ENCODE measurements at regions not wholly inside any gene's neighbourhood (a gene's known extent, or its start where the extent isn't known, plus 50 kb on each side); places are given as distances from the start of the nearest gene placed in this dataset.
A peak's percentile ranks its signal among the peaks of the same experiment; 100 is the strongest.

DNA sequence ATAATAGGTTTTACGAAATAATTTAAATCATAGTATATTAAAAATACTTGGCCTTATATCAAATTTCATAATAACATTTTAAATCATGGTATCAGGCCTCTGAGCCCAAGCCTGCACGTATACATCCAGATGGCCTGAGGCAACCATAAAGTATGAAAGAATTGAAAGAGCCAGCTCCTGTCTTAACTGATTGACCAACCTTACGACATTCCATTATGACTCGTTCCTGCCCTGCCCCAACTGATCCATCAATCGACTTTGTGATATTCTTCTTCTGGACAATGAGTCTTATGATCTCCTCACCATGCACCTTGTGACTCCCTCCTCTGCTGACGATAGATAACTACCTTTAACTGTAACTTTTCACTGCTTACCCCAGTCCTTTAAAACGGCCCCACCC lies 545.0 kb downstream of the MTRR start:
- Mint-ChIP-seq H3K9me3 (no peaks in the 10 kb centered on the region), H3K36me3 (ENCODE audit: low read depth) (peaks cover 2% of the 10 kb centered on the region), H3K27ac (no peak overlapping the region)

DNA sequence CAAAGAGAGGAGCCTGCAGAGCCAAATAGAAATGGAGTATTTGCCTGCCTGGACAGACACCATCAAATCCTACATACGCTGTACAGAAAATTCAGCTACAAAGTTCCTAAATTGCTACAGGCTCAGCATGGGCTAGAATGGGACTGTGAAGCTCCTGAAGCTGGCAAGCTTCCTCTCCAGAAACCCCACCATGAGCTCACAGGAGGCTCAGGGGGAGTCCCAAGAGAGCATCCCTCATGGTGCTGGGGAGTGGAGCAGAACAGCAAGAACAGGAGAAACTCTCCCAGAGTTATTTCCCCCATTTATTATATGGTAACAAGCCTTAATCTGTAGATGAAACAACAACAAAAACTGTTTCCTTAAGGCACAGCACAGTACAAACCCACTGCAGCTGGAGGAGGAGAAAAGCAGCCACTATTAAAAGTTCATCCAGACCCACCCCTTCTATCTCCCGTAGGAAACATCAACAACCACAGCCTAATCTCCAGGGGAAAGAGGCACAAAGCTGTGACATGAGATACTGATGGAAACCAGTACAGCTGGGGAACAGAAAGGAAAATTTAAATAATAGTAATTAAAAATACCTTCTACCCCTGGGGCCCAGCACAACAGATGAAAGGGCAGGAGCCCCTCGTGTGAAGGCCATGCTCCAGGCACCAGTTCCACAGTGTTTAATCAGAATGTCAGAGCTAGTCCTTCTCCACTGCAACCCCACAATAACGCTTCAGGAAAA lies 548.5 kb downstream of the MTRR start:
- no peak overlapping the region for H3K4me3 Mint-ChIP-seq
- H3K36me3 Mint-ChIP-seq (ENCODE audit: low read depth) = peaks cover 2% of the 10 kb centered on the region
- H3K27ac Mint-ChIP-seq = no peak overlapping the region
- H3K4me1 Mint-ChIP-seq = no peaks in the 10 kb centered on the region
- H3K9me3 Mint-ChIP-seq = no peaks in the 10 kb centered on the region
- H3K27me3 Mint-ChIP-seq = peaks cover 3% of the 10 kb centered on the region
- ATAC-seq (no peak), DNase-seq (no peak)

More for the DNA sequence above, 545.0 kb downstream of the MTRR start:
- DNase-seq (no peak), ATAC-seq (no peak)
- H3K27me3 Mint-ChIP-seq = peaks cover 5% of the 10 kb centered on the region
- no peaks in the 10 kb centered on the region for H3K4me1 Mint-ChIP-seq
- H3K4me3 Mint-ChIP-seq = no peak overlapping the region

DNA sequence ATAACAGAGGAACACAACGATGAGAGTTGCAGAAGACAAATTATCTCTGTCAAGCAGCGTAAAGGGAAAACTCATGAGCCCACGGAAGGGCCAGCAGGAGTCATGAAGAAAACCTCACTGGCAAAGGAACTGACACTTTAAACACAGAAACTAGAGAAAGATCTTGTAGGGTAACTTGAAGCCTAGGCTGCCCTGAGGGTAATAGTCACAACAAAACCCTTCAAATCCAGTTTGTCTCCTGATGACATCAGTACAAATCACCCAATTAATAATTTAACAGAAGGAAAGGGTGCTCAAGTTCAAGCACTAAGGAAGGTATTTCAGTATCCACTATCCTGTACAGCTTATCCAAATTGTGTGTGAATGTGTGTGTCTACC lies 549.1 kb downstream of the MTRR start:
- Mint-ChIP-seq H3K4me1 (no peaks in the 10 kb centered on the region), H3K36me3 (ENCODE audit: low read depth) (peaks cover 2% of the 10 kb centered on the region), H3K9me3 (no peaks in the 10 kb centered on the region), H3K27me3 (peaks cover 3% of the 10 kb centered on the region), H3K4me3 (no peak overlapping the region), H3K27ac (no peak overlapping the region)
- no peak for ATAC-seq
- DNase-seq = no peak

DNA sequence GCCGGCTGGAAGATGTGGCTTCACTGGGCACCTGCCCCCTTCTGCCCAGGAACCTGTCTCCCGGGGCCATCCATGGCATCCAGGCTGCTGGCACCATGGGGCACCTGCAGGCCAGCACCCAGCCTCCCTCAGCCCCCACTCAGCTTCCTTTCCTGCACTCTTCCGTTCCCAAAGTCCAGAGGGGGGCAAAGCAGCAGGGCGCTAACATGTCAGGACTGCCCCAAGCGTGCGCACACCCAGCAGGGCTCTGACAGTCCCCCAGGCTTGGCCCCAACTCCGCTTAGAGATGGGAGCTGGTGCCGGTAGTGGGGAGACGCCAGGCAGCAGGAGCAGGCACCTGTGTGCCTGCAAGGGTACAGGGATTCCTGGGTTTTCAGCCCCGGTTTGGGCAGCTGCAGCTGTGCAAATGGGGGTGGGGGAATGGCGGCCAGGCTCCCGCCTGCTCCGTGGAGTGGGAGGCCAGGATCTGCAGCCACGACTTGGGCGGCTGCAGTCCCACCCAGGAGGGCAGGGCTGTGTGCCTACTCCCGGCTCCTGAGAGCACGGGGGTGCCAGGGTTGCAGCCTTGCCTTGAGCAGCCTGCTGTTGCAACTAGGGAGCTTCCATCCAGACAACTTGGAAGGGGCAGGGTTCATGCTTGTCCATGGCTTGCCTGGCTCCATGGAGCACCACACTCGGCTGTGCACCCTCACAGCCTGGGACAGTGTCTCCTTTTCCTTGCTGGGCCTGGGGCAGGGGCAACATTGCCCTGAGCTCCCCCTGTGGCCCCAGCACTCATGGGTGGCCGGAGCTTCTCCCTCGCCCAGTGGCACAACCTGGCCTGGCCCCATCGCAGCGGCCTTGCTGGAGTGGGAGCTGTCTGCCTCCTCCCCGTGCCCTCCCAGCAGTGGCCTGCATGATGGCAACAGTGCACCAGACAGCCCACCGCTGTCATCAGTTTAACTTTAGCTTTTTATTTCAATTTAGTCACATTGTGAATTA lies 561.1 kb downstream of the MTRR start:
- ATAC-seq (no peak), DNase-seq (no peak)
- Mint-ChIP-seq H3K36me3 (ENCODE audit: low read depth) (peaks cover 2% of the 10 kb centered on the region), H3K27me3 (no peaks in the 10 kb centered on the region), H3K4me3 (no peak overlapping the region), H3K27ac (no peak overlapping the region), H3K4me1 (no peaks in the 10 kb centered on the region), H3K9me3 (peaks cover 11% of the 10 kb centered on the region)

DNA sequence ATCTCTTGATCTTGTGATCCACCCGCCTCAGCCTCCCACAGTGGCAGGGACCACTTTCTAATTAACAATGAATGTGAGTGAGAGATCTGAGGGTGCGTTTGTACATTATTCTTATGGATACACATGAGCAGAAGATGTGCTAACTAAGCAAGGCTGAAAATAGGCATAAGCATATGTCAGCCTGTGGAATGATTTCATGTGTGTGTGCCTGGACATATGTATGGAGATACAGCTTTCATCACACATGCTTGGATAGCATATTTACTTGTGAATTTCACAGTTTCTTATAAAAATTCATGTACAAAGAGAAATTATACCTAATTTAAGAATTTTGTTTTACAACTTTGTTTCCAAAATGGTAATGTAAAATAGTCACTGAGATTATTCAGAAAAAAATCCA lies 565.6 kb downstream of the MTRR start:
- H3K4me1 Mint-ChIP-seq = no peaks in the 10 kb centered on the region
- H3K27ac Mint-ChIP-seq = no peak overlapping the region
- no peaks in the 10 kb centered on the region for H3K9me3 Mint-ChIP-seq
- H3K36me3 Mint-ChIP-seq (ENCODE audit: low read depth) = no peaks in the 10 kb centered on the region
- H3K4me3 Mint-ChIP-seq = no peak overlapping the region
- H3K27me3 Mint-ChIP-seq = no peaks in the 10 kb centered on the region
- DNase-seq = no peak
- ATAC-seq = no peak

DNA sequence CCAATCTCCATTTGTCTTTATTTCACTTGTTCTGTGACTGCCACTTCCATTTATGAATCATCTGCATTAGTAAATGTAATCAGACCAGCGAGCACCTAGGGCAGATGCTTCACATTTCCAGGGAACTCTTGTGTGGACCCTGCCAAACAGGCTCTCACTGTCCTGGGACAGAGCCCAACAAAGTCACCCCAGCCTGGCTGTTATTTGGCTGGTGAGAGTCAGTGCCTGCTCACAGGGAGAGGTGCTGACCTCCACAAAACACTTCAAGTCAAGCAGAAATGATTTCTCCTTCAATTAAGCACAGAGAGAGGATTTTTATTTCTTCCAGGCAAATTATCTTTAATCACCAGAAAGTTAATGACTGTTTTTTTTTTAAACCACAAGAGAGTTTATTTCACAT lies 568.0 kb downstream of the MTRR start:
- H3K4me3 Mint-ChIP-seq = no peak overlapping the region
- no peaks in the 10 kb centered on the region for H3K36me3 Mint-ChIP-seq (ENCODE audit: low read depth)
- H3K4me1 Mint-ChIP-seq = no peaks in the 10 kb centered on the region
- ATAC-seq (no peak), DNase-seq (no peak)
- H3K27me3 Mint-ChIP-seq = no peaks in the 10 kb centered on the region
- no peak overlapping the region for H3K27ac Mint-ChIP-seq
- H3K9me3 Mint-ChIP-seq = no peaks in the 10 kb centered on the region

DNA sequence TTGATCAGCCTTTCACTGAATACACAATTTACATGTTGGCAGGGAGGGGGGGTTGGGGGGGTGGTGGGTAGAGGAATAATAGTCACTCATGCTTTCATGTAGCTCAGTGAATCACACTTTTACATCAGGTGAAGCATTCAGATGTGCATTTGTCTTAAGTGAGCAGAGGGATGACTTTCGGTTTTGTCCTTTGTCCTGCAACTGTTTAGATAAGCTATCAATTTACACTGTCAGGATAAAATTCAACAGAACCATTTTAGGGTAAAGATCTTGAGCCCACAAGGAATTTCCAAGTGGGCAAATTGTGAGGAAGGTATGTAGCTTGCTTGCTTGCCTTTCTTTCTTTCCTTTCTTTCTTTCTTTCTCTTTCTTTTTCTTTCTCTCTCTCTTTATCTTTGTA lies 576.2 kb downstream of the MTRR start:
- Mint-ChIP-seq H3K36me3 (ENCODE audit: low read depth) (no peaks in the 10 kb centered on the region), H3K27me3 (no peaks in the 10 kb centered on the region), H3K9me3 (no peaks in the 10 kb centered on the region), H3K4me3 (no peak overlapping the region), H3K4me1 (no peaks in the 10 kb centered on the region), H3K27ac (no peak overlapping the region)
- ATAC-seq (no peak), DNase-seq (no peak)

DNA sequence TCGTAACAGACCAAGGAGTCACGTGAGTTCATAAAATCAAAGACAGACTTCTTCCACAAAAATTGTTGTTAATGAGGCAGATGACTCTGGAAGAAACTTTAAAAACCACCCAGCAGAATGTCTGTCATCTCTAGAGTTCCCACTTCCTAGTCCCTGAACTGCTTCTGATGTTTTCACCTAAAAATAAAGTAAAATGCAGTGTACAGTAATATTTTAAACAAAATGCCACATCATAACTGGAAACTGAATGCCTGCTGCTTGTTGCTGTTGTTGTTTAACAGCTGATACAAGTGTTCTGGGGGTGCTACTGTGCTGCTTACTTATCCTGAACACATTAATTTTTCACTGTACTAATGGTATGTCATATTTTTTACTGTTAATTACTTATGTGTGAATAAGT lies 577.2 kb downstream of the MTRR start:
- no peak for DNase-seq
- Mint-ChIP-seq H3K27me3 (no peaks in the 10 kb centered on the region), H3K4me3 (no peak overlapping the region), H3K4me1 (no peaks in the 10 kb centered on the region), H3K9me3 (no peaks in the 10 kb centered on the region), H3K36me3 (ENCODE audit: low read depth) (no peaks in the 10 kb centered on the region), H3K27ac (no peak overlapping the region)
- ATAC-seq = no peak

DNA sequence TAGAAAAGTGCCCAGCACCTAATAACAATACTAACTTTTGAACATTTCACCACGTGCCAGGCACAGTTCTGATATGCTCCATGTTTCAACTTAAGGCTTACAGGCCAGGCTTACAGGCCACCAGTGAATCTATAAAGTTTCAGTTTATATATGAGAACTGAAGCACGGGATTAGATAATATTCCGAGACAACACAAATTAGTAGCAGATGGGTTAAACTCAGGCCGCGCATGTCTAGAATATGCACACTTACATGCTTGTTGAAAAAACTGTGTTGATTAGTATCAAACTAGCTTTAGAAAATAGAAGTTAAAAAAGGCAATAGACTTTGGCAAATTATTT lies 587.9 kb downstream of the MTRR start:
- Mint-ChIP-seq H3K9me3 (peaks cover 9% of the 10 kb centered on the region), H3K27me3 (no peaks in the 10 kb centered on the region), H3K4me3 (peak overlapping the region; percentile 78), H3K36me3 (ENCODE audit: low read depth) (peaks cover 9% of the 10 kb centered on the region), H3K4me1 (peaks cover 18% of the 10 kb centered on the region), H3K27ac (peak overlapping the region; percentile 85)
- DNase-seq = no peak
- ATAC-seq = no peak

DNA sequence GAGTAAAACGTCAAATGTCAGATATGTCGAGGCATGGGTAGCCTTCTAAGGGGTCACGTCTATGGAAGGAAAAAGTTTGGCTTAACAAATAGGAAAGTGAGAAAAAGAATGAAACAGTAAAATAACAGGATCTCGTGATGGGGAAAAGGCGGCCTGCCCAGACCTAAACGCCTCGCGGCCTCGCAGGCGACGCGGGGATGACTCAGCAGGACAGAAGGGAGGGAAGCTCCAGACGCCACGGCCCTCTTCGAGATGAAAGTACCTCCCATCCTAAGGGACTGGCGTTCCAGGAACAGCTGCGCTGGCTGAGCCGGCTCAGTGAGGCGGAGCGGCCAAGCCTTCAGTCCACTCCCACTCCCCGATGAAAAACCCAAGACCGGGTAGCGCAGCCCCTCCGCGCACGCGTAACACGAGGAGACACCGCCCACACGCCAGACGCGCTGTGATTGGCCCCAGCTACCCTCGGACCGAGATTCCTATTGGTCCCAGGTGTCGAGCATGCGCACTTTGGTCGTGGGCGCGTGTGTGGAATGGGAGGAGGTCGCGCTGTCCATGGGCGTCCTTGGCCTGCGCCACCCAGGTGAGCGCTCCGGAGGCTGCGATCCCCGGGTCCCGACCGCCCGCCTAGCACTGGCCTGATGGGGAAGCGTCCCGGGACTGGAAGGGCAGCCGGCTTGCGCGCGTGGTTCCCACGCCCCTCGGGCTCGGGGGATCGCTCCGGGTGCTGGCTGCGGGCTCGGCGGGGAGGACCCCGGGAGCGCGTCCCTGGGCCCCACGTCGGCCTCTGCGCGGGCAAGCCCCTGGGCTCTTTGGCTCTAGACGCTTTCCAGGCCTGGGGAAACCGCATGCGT lies 588.5 kb downstream of the MTRR start:
- Mint-ChIP-seq H3K27ac (peak overlapping the region; percentile 85), H3K4me1 (peaks cover 18% of the 10 kb centered on the region), H3K9me3 (peaks cover 9% of the 10 kb centered on the region), H3K27me3 (no peaks in the 10 kb centered on the region), H3K36me3 (ENCODE audit: low read depth) (peaks cover 11% of the 10 kb centered on the region), H3K4me3 (peak overlapping the region; percentile 78)
- peak; percentile 82 for DNase-seq
- peak; percentile 91 for ATAC-seq

DNA sequence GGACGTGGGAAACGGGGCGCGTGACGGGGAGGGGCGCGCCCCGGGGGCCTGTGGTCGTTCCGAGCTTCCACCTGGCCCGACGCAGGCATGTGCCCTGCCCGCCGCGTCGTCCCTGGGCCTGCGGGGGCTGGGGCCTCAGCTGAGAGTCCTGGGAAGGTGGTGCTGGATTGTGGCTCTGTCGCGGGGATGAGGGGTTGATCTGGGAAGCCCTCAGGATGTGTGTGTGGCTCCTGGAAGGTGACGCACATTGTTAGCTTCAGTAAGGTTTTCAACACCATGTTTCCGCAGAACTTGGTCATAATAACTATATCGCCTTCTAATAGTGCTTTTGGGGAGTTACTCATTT lies 589.1 kb downstream of the MTRR start:
- H3K4me1 Mint-ChIP-seq = peaks cover 18% of the 10 kb centered on the region
- DNase-seq = no peak
- H3K4me3 Mint-ChIP-seq = peak overlapping the region; percentile 78
- peak overlapping the region; percentile 69 for H3K27ac Mint-ChIP-seq
- no peaks in the 10 kb centered on the region for H3K27me3 Mint-ChIP-seq
- peak; percentile 12 for ATAC-seq
- peaks cover 11% of the 10 kb centered on the region for H3K36me3 Mint-ChIP-seq (ENCODE audit: low read depth)
- peaks cover 9% of the 10 kb centered on the region for H3K9me3 Mint-ChIP-seq

DNA sequence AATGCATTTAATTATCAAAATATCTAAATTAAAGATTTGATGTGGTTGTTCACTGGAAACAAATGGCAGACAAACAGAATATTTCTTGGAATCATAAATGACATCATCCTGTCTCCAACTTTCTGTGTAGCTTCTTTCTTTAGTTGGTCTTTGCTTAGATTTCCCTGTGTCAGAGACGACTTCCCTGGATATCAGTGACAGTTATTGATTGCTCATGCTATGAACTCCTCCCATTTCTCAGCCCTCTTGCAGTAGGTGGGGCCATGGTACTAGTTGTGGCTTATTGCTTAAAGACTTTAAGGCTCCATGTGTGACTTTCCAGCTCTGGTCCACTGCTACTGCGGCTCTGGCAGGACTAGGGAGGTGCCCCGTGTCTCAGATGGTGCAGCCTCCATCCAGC lies 592.6 kb downstream of the MTRR start:
- peaks cover 11% of the 10 kb centered on the region for H3K36me3 Mint-ChIP-seq (ENCODE audit: low read depth)
- no peak for DNase-seq

DNA sequence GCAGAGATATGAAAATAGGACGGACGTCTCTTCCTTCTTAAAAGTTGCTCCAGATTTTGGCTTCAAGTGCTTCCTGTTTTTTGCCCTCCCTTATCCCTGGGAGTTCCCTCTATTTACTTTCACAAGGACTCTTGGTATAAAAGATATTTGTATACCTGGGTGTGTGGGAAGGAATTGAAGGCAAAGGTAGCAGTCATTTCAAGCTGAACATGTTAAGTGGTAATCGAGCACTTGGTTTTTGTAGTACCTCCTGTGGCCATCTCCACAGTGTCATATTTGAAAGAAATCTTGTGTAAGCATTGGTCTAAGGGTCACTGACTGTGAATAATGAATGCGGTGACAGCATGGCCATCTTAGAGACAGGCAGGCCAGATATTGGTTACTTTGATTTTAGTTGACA lies 593.6 kb downstream of the MTRR start:
- no peak overlapping the region for H3K27ac Mint-ChIP-seq
- H3K36me3 Mint-ChIP-seq (ENCODE audit: low read depth) = peaks cover 11% of the 10 kb centered on the region
- H3K4me3 Mint-ChIP-seq = no peak overlapping the region
- no peaks in the 10 kb centered on the region for H3K27me3 Mint-ChIP-seq
- DNase-seq (no peak), ATAC-seq (no peak)
- H3K4me1 Mint-ChIP-seq = peaks cover 7% of the 10 kb centered on the region
- H3K9me3 Mint-ChIP-seq = no peaks in the 10 kb centered on the region

More for the DNA sequence above, 592.6 kb downstream of the MTRR start:
- H3K27me3 Mint-ChIP-seq = no peaks in the 10 kb centered on the region
- no peak overlapping the region for H3K27ac Mint-ChIP-seq
- H3K4me1 Mint-ChIP-seq = peaks cover 16% of the 10 kb centered on the region
- H3K4me3 Mint-ChIP-seq = no peak overlapping the region
- ATAC-seq = no peak
- peaks cover 5% of the 10 kb centered on the region for H3K9me3 Mint-ChIP-seq

DNA sequence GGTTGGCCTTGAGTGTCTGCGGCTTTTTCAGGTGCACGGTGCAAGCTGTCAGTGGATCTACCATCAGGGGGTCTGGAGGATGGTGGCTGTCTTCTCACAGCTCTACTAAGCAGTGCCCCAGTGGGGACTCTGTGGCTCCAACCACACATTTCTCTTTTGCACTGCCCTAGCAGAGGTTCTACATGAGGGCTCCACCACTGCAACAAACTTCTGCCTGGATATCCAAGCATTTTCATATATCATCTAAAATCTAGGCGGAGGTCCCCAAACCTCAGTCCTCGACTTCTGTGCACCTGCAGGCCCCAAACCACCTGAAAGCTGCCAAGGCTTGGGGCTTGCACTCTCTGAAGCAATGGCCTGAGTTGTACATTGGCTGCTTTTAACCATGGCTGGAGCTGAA lies 601.5 kb downstream of the MTRR start:
- Mint-ChIP-seq H3K27ac (no peak overlapping the region), H3K4me3 (no peak overlapping the region), H3K36me3 (ENCODE audit: low read depth) (peaks cover 1% of the 10 kb centered on the region), H3K27me3 (no peaks in the 10 kb centered on the region), H3K4me1 (no peaks in the 10 kb centered on the region), H3K9me3 (peaks cover 18% of the 10 kb centered on the region)
- no peak for ATAC-seq
- DNase-seq = no peak

Data from activated naive CD8-positive, alpha-beta T cell treated with anti-CD3 and anti-CD28 coated beads, Interleukin-2, amount 50 U/mL, for 24 hours (primary cell).